Mucosa of descending colon (tissue), 3 donors: ENCODE measurements at regions not wholly inside any gene's neighbourhood (a gene's known extent, or its start where the extent isn't known, plus 50 kb on each side); places are given as distances from the start of the nearest gene placed in this dataset.

Experiments
- ATAC-seq: fragments of 200-7000 bp; cut with Tn5 transposase; one replicate; pipeline ENCODE4 v1.9.1; 2020; ENCODE audit warnings: mild to moderate bottlenecking, moderate library complexity
- DNase-seq, 3 donors: peaks; one replicate each; pipeline ENCODE4 v3.0.0-alpha.2; 2020
- H3K36me3 ChIP-seq: fragments of 200-600 bp; one replicate; pipeline ENCODE4 v1.8.0; 2021; ENCODE audit warnings: low read depth, mild to moderate bottlenecking
- H3K4me1 ChIP-seq: fragments of 200-600 bp; one replicate; pipeline ENCODE4 v1.8.0; 2021; ENCODE audit warnings: low read depth, mild to moderate bottlenecking
- H3K4me3 ChIP-seq: fragments of 200-600 bp; one replicate; pipeline ENCODE4 v1.8.0; 2021; ENCODE audit warnings: mild to moderate bottlenecking
- H3K9me3 ChIP-seq: fragments of 200-600 bp; one replicate; pipeline ENCODE4 v1.8.0; 2021; ENCODE audit warnings: mild to moderate bottlenecking
- intact Hi-C, 2 donors: fragments of 100-400 bp; cut with DNase I in 1 of 2; cut with micrococcal nuclease in 1 of 2; formaldehyde crosslinking; loops; one replicate each; pipeline versions ENCODE4 v1.11.0 to v1.11.1; 2022; cut with DNase I, micrococcal nuclease
- TF ChIP-seq, protein P1 (sequence below): fragments of 200-600 bp; IDR thresholded peaks from one replicate; pipeline ENCODE4 v1.8.0; 2022; ENCODE audit warnings: antibody characterized with exemption, mild to moderate bottlenecking
- donor health status: DM: no; HTN: no; CAD: no; lungs with moderate emphysema.
- donor health status: DM: no; HTN: no; CAD: no.
- donor health status: DM: no; HTN: yes; CAD: no.

DNA sequence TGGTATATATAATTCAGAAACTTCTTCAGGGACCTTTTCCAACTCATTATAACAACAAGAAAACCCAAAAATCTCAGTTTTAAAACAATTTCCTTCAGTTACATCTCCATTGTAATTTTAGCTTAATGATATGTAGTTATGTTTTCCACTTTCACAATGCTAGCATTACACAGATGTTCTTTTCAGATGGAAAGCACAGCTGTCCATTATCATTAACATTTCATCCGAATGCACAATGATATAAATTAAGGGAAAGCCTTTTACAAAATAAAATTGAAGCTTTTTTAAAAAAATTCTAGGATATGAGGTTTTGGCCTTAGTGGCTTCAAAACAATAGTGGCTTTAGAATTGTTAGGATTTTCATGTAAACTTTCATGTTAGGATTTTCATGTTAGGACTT, 389.2 kb downstream of the ADAM29 start:
- no peak for ATAC-seq
- Histone ChIP-seq H3K9me3 (peaks cover 23% of the 10 kb centered on the region), H3K36me3 (no peaks in the 10 kb centered on the region), H3K4me1 (no peaks in the 10 kb centered on the region), H3K4me3 (no peak overlapping the region)
- TF ChIP-seq, protein P1, sequence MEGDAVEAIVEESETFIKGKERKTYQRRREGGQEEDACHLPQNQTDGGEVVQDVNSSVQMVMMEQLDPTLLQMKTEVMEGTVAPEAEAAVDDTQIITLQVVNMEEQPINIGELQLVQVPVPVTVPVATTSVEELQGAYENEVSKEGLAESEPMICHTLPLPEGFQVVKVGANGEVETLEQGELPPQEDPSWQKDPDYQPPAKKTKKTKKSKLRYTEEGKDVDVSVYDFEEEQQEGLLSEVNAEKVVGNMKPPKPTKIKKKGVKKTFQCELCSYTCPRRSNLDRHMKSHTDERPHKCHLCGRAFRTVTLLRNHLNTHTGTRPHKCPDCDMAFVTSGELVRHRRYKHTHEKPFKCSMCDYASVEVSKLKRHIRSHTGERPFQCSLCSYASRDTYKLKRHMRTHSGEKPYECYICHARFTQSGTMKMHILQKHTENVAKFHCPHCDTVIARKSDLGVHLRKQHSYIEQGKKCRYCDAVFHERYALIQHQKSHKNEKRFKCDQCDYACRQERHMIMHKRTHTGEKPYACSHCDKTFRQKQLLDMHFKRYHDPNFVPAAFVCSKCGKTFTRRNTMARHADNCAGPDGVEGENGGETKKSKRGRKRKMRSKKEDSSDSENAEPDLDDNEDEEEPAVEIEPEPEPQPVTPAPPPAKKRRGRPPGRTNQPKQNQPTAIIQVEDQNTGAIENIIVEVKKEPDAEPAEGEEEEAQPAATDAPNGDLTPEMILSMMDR = no peak
- intact Hi-C loops = no loop called here
- no peak for DNase-seq

DNA sequence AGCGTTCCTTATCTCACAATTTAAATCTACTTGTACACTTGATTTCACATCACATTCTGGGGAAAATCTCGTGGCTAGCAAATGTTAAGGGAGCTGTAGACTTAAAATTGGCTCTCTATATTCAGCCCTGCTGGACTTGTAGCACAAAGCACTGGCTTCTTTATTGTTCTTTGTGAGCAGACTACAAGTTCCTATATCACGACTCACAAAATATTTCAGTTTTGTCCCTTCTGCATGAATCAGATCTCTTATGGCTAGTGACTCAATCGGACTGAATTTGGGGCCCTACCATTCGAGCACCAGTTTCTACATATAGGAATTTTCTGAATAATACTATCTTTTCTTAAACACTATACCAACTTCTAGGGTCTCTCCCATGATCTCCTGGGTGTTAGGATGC, 390.1 kb downstream of the ADAM29 start:
- intact Hi-C loops = no loop called here
- no peak overlapping the region for H3K4me3 ChIP-seq
- peaks cover 21% of the 10 kb centered on the region for H3K9me3 ChIP-seq
- TF ChIP-seq, protein P1 = no peak
- H3K36me3 ChIP-seq = no peaks in the 10 kb centered on the region
- no peak for ATAC-seq
- no peaks in the 10 kb centered on the region for H3K4me1 ChIP-seq
- no peak for DNase-seq

DNA sequence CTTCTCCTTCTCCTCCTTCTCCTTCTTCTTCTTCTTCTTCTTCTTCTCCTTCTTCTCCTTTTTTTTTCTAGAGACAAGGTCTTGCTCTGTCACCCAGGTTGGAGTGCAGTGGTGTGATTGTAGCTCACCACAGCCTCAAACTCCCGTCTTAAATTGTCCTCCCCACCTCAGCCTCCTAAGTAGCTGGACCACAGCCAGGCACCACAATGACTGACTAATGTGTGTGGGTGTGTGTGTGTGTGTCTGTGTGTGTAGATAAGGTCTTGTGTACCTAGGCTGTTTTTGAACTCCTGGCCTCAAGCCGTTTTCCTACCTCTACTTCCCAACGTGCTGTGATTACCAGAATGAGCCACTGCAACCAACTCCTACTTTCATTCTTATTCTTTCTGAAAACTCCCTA, 390.9 kb downstream of the ADAM29 start:
- Histone ChIP-seq H3K9me3 (peaks cover 18% of the 10 kb centered on the region), H3K4me3 (no peak overlapping the region), H3K36me3 (no peaks in the 10 kb centered on the region), H3K4me1 (no peaks in the 10 kb centered on the region)
- no peak for ATAC-seq
- TF ChIP-seq, protein P1 = no peak
- DNase-seq = no peak
- intact Hi-C loops = no loop called here

DNA sequence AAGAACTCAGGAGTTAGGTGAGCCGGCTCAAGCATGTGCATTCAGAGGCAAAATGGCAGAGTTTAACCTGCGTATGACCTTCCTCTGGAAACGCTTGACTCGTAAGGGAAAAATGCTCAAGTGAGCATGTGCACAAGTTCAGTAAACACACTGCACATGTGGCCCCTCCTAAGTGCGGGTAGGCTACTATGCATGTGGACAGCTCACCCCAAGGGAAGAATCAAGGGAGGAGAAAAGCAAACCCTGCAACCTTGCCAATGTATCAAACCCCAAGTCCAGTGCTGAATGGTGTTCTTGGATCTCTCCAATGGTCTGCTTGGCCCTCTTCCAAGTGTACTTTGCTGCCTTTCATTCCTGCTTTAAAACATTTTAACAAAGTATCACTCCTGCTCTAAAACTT, 407.1 kb downstream of the ADAM29 start:
- TF ChIP-seq, protein P1 = no peak
- Histone ChIP-seq H3K4me3 (no peak overlapping the region), H3K9me3 (peaks cover 18% of the 10 kb centered on the region), H3K36me3 (no peaks in the 10 kb centered on the region), H3K4me1 (no peaks in the 10 kb centered on the region)
- ATAC-seq (no peak), DNase-seq (no peak)
- intact Hi-C loops = no loop called here

DNA sequence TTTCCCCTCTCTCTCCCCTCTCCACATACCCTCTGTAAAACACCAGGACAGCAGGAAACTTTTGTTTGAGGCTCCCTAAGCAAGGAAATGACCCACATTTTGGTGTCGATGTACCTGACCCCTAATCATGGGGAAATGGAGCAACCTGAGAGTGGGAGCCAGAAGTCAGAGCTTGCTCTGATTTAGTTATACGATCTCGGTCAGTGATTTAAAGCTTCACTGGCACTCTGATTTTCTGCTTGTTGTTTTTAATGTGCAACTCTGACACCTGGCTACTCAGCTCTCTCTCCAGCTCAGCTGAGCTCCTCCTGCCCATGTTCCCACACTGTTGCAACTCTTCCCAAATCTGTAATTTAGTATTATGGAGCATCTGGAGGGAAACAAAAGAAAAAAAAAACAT, 408.6 kb downstream of the ADAM29 start:
- DNase-seq (no peak), ATAC-seq (no peak)
- intact Hi-C loops = no loop called here
- Histone ChIP-seq H3K9me3 (peaks cover 22% of the 10 kb centered on the region), H3K4me3 (no peak overlapping the region), H3K36me3 (no peaks in the 10 kb centered on the region), H3K4me1 (no peaks in the 10 kb centered on the region)
- TF ChIP-seq, protein P1 = no peak

DNA sequence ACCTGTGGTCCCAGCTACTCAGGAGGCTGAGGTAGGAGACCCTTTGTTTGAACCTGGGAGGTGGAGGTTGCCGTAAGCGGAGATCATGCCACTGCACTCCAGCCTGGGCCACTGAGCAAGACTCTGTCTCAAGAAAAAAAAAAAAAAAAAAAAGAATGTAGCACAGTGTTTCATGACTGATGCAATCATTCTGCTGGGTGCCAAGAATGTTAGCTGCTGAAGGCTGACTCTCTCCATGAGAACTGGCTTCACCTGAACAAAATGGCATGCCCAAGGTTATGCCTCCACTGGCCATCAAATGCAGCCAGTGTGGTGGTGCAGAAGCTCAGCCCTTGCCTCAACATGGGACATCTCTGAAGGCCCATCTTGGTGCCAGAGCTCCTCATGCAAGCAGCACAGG, 412.1 kb downstream of the ADAM29 start:
- H3K4me3 ChIP-seq = no peak overlapping the region
- intact Hi-C loops = no loop called here
- no peak for ATAC-seq
- no peaks in the 10 kb centered on the region for H3K36me3 ChIP-seq
- DNase-seq = no peak
- peaks cover 16% of the 10 kb centered on the region for H3K9me3 ChIP-seq
- TF ChIP-seq, protein P1 = no peak
- no peaks in the 10 kb centered on the region for H3K4me1 ChIP-seq
